HG03159 (cell line): ENCODE measurements at regions not wholly inside any gene's neighbourhood (a gene's known extent, or its start where the extent isn't known, plus 50 kb on each side); places are given as distances from the start of the nearest gene placed in this dataset.
"Not testable (repeated sequence)": the region's sequence is repeated elsewhere in the genome, so short reads cannot be mapped to it uniquely, and the experiment has no call there.

ENCODE experiments used
- ATAC-seq: cut with Tn5 transposase; IDR thresholded peaks from one replicate; pipeline ENCODE4 v1.9.1; 2021; ENCODE audit warnings: mild to moderate bottlenecking, moderate library complexity; ENCODE audit not compliant: unreplicated experiment

- not testable (repeated sequence) for ATAC-seq
Measured at GRCh38 chr5:56665117-56665516, 150.2 kb upstream of the MAP3K1 start.

GRCh38 chr5:56664025-56664424, 151.3 kb upstream of the MAP3K1 start:
- ATAC-seq: no peak

DNA sequence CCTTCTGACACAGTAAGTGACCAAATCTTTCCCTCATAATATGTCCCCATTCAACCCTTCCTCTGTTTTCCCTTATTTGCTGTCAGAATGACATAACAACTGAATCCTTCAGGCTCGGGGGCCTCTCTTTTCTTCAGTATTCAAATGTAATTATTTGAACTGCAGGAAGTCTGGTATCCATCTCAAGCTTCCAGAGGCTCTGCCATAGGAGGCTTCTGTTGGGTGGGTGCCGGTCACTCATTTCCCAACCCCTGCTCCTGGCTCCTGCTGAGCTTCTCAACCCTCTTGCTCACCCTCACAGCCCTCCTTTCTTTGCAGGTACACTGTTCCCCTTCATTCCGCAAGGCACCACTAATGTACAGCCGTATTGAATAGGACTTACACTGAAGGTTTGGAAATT, 151.8 kb upstream of the MAP3K1 start:
- ATAC-seq: no peak

DNA sequence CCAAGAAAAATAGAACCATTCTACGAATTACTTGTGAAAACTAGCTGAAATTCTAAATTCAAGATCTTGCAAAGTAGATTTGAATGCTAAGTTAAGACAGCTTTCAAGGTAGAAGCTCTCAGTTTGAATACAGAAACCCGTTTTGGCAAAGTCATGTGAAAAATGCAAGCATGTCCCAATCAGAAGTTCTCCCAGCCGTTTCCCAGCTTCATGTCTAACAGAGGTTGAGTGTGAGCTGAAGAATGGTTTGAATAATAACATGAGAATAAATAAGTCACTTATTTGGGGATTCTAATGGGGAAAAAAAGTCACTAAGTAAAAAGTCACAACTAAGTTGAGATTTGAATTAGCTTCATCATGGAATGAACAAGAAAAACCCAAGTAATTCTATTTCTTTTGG, 152.5 kb upstream of the MAP3K1 start:
- ATAC-seq: no peak

DNA sequence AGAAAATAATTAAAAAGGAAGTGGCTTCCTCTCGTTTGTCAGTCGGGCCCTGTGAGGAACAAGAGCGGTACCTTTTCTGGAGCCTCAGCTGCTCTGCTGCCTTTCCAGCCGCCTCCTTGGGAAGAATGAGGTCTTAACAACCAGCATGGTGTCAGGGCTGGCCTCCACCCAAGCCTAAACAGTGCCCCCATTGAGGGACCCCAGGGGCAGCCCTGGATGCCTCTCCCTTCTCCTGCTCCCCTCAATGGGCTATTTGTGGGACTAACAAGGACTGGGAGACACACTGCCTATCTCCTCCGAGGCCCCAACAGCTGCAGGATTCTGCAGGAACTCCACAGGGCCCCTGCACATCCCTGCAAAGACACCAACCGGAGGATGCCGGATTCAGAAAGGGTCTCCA, 155.4 kb upstream of the MAP3K1 start:
- ATAC-seq: no peak

DNA sequence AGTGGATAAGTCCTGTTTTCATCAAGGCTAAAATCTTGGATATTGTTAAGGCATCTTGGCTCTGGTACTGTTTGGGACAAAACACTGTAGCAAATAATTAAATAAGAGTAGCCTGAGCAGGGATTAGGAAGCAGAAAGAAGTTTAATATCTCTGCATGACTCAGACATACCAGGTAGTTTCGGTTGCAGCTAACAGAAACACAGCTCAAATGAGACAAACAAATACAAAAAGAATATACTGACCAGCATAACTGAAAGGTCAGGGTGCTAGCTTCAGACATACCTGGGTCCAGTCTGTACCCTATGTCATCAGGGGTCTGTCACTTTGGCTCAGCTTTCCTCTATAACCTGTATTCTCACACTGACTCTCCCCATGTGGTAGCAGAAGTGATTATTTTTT, 156.4 kb upstream of the MAP3K1 start:
- ATAC-seq: no peak

DNA sequence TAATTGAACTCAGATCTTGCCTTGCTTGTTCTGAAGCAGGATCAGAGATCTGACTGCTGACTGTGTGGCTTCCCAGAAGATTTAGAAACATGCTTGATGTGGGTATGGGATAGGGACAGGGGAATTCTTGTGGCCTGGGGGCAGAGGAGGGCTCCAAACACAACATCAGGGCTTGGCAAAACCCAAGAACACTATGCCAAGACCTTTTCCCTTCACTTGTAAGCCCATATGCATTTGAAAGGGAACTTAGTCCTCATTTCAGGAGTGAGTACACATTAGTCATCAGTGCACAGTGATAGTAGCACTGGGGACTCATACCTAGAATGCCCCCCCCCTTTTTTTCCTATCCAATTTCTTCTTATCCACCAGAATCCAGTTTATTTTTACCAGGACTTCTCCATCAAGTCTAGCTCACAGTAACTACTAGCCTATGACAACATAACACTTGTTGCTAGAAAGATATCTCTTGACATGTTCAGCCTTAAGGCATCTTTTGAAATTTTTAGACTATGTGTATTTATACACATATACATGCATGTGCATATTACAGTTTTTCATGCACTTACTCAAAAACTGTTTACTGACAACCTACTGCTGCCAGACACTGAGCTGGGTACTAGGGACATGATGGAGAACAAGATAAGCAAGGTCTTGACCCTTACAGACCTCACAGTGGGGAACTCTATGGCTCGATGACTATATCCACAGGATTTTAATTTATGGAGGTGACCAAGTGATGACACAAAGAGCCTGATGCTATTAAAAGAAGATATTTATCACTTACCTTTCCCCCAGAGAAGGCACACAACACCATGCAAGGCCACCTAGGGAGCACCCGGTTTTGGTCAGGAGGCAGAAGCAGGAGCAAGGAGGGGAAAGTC, 158.3 kb upstream of the MAP3K1 start:
- no peak for ATAC-seq

DNA sequence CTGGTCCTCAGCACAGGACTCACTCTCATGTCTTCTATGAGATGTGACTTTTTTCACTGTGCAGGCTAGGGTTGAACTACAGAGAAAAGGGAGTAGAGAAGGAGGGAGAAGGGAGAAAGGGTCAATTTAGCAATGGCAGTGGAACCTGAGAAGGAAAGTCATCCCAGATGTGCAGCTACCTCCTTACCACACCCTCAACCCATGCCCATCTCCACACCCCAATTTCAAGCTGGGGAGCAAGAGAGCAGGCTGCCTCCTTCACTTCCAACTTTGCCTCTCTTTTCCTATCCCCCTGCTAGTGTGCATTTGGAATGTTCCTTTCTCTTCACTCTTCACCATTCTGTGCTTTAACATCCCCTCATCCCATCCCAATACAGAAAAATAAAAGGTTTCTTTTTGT, 163.5 kb upstream of the MAP3K1 start:
- no peak for ATAC-seq

GRCh38 chr5:56650386-56650785, 165.0 kb upstream of the MAP3K1 start:
- ATAC-seq: no peak

DNA sequence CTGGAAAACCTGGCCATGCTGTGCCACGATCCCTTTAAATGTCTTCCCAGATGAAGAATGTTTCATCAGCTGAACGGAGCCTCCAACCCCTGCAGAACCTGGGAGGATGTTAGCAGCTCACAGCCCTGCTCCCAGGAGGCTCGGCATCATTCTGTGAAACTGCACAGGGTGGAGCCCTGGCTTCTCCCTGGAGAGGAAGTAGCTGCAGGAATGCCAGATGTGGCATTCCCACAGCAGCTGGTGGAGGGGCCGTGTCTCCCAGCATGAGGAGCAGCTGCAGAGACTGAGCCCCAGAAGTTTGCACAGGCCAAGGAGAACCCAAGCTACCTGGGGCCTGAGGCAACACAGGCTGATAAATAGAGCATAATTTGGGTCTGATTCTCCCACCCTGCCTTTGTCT, 165.8 kb upstream of the MAP3K1 start:
- ATAC-seq: no peak

GRCh38 chr5:56648460-56649034, 166.8 kb upstream of the MAP3K1 start:
- no peak for ATAC-seq

DNA sequence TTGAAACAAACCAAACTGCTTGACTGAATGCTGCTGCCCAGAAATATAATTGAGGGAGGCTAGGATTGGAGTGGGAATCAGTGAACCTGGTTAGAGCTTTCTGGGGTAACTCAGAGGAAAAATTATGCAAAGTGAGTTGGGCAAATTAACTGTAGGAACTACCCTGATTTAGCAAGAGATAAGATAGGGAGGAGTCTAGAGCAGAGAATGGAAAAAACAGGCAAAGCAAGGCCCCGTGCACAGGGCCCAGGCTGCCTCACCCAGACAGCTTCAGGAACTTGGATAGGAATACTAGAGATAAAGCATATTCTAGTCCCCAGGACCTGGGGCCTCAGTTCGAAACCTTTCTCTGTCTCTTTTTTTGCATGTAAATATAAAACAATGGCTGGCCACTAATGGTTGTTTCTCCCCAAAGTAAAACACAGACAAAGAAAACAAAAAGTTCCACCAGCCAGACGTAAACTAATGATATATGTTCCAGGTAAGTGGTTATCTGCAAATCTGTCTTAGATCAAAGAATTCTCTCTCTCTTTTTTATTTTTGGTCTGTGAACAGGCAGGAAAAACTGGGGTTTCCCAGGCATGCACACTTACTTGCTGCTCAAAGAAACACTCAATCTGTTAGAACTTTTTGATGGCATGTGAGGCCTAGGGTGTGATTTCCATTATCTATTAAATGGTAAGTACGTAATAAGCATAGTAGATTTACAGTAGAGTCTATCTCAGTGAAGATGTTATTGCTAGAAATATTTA, 168.1 kb upstream of the MAP3K1 start:
- no peak for ATAC-seq

GRCh38 chr5:56641635-56642260, 173.6 kb upstream of the MAP3K1 start:
- ATAC-seq: no peak

DNA sequence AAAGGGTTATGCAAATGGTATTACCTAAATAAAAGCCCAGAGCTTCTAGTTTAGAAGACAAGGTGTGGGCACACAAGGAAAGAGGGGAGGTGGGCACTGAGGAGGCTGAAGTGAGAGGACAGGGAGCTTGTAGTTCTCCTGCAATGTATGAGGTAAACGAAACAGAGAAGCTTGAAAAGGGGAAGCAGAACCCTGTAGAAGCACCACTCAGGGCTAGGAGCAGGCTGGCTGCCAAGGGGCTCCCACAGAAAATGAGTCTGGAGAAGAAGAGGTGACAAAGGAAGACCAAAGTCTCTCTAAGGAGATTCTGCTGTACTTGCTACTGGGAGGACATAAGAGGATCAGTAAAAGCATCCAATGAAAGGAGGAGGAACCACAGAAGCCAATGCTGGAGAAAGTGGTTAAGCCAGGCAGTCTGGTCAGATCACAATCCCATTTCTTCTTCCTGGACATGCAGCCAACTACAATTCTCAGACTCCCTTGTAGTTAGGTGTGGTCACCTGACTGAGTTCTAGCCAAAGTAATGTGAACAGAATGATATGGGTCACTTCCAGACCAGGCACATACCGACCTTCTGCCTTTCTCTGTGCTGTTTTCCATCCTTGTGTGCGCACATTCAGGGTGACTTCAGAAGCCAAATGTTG, 174.5 kb upstream of the MAP3K1 start:
- no peak for ATAC-seq

DNA sequence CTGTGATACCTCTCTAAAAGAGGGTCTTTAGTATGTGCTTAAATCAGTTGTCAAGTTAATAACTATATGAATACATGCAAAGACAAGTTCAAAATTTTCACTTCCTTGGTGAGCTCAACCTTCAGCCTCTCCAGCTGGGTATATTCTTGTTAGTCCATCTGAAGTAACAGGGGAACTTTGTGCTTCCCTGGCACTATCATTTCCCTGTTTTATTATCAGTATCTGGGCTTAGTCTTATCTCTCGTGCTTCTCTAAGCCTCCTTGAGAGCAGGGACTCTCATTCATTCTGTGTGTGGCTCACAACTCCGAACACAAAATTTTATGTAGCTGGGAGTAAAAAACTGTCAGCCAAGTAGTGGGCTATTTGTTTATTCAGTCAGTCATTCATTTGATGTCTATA, 175.9 kb upstream of the MAP3K1 start:
- no peak for ATAC-seq

- ATAC-seq: no peak
Measured at GRCh38 chr5:56638768-56639238, 176.5 kb upstream of the MAP3K1 start.

DNA sequence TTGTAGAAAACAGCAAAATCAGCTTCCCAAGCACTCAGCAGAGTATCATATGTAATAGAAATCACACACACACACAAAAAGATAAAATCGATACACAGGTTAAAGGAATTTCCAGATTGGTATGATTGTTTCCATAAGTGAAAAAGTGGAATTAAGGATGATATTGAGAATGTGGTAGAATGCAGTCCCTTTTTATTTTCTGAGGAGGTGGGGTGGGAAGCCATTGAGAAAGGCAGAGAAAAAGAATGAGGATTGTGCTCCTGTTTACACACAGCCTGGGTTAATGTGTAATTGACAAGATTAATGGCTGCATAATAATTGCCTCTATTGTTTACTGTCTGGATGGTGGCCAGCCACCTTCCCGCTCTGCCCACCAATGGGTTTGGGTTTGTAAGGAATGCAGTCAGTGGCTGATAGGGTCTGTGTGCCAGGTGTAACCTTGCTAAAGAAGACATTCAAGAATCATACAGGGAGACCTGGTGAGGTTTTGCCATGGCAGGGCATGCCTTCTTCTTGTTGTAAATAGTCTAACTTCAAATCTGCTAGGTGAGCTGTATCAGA, 177.2 kb upstream of the MAP3K1 start:
- no peak for ATAC-seq

DNA sequence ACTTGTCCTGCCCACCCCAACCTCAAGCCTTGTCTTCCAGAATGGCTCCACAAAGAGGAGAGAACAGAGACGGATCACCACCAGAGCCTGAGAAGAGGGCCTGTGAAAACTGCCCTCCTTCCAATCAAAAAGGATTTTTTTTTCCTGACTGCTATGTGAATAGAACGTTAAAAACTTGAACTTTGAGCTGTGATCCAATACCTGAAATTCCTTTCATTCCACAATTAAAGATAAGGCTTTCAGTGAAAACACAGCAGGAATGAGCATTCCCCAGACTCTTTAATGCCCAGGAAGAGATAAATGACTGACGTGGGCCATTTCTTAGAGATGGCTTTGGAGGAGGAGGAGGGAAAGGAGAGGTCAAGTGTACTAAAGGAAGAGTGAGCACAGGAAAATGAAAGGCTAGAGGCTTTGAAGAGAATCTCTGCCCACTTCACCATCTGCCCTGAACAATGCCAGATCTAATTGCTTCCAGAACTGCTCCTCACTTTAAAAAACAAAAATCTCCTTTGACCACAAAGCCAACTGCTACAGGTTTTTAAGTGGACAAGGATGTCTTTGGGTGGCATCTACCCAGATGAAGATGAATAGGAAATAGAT, 177.9 kb upstream of the MAP3K1 start:
- no peak for ATAC-seq

DNA sequence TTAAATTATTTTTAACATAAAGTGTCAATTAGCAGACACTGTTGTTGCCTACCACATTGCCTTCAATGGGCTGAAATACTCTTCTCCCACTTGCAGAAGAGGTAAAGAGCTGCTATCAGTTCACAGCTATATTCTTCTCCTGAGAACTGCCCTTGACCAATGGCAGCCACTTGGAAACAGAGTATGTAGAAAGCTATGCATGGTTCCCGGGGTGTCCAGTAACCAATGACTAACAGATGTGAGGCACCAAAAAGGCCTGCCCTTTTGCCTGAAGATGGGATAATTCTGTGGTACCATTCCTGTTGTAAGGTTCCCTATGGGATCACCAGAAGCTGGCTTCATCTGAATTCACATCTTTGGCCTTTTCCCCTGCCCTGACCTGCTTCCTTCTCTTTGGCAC, 181.4 kb upstream of the MAP3K1 start:
- ATAC-seq: no peak

GRCh38 chr5:56632939-56633338, 182.4 kb upstream of the MAP3K1 start:
- ATAC-seq: no peak
